Right kidney (tissue), 1 donor: ENCODE measurements at regions not wholly inside any gene's neighbourhood (a gene's known extent, or its start where the extent isn't known, plus 50 kb on each side); places are given as distances from the start of the nearest gene placed in this dataset.

Experiments
- DNase-seq: peaks from one replicate; pipeline ENCODE4 v3.0.0-alpha.2; 2016

DNA sequence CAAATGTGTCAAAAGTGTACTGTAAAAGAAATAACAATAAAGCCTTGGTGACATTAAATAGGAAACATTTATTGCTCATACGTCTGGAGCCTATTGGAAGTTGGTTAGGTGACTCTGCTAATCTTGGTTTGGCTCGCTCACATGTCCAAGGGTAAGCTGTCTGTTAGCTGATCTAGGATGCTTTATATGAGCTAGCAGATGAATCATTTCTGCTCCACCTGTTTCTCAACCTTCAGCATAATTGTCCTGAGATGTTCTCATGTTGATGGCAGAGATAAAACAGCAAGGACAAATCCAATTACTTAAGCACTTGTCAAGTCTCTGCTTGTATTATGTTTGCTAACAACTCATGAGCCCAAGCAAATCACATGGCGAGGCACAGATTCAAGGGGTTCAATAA lies 56.0 kb upstream of the CD53 start:
- DNase-seq: no peak

DNA sequence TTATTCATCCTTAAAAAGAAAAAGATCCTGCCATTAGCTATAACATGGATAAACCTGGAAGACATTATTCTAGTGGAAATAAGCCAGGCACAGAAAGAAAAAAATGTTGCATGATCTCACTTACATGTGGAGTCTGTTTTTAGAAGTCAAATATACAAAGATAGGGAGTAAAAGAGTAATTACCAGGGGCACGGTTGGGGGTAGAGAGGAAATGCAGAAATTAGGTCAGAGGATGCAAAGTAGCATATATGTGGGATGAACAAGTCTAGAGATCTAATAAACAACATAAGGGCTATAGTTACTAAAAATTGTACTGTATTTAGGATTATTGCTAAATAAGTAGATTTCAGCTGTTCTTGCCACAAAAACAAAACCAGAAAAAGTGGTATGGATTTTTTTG lies 61.4 kb upstream of the CD53 start:
- DNase-seq: no peak

DNA sequence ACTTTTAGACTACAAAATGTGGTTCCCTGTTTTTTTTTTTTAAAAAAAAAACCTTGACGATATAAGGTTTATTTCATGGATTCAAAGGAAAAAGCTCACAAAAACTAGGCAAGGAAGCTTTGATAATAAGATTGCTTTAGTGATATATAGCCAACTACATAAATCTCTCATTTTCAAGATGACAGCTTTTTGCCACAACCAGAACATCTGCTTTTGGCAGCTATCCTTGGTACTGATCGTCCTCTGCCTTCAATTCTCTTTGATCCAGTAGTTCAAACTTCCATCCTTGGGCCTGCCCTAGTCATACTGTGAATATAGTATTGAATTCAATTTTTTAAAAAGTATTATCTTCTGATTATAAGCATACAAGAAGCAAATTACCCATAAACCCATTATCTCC lies 72.9 kb upstream of the CD53 start:
- no peak for DNase-seq

DNA sequence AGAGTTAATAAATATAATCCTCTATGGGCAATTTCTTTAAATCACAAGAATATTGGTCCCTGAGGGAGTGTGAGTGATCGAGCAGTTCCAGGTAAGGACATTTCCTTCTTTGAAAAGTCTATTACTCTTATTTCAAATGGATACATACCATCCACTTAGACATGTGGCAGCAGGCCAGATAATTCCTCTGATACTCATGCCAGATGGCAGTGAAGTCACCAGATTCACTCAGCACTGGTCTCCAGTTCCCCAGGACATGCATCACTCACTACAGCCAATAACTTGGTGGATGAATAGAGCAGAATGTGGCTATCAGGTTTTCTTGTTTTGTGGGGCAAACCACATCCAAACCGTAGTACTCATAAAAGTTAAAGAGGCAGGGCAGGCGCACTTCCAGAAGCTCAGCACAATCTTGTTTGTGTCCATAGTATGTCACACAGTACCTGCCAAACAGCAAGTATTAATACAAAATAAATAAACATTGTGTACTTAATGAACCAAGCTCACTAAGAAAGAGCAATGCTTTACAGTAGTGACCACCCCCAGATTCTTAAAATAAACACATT lies 74.2 kb upstream of the CD53 start:
- DNase-seq: no peak

DNA sequence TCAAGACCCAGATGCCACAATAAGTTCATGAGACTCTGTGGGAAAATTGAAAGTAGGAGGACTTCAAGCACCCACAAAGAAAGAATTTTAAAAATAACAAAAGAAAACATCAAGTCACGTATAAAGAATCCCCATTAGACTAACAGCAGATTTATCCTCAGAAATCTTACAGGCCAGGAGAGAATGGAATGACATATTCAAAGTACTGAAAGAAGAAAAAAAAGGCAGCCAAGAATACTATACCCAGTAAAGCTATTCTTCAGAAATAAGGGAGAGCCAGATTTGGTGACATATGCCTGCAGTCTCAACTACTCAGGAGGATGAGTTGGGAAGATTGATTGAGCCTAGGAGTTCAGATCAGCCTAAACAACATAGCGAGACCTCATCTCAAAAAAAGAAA lies 84.3 kb upstream of the CD53 start:
- no peak for DNase-seq

DNA sequence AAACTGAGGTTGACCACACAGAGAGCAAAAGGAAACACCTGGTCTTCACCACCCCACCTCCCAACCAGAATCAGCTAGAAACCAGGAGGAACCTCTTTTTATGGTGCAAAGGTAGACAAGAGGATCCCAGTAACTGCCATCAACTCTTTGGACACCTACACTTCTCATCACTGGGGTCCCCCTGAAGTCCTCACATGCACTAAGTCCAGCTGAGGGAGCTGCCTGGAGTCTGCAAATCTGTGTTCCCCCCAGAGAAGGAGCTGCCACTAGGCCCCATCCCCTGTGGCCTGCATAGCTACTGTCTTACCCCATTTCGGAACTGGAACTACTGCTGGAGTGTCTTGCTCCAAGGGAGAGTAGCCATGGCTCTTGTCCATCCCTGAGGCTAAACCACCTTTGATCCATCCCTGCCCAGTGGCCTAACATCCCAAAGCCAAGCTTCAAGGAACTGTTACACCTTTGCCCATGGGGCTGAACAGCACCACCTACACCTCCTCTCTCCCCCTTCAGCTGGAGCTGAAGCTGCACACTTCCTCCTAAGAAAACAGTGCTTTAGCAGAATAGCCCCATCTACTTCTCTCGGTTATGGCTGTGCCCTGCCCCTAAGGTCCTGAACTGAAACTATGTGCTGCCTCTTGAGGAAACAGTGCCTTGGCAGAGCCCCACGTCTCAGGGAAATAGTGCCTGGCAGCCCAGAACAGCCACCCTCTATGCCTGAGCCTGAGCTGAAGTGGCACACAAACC lies 85.4 kb upstream of the CD53 start:
- DNase-seq: no peak

DNA sequence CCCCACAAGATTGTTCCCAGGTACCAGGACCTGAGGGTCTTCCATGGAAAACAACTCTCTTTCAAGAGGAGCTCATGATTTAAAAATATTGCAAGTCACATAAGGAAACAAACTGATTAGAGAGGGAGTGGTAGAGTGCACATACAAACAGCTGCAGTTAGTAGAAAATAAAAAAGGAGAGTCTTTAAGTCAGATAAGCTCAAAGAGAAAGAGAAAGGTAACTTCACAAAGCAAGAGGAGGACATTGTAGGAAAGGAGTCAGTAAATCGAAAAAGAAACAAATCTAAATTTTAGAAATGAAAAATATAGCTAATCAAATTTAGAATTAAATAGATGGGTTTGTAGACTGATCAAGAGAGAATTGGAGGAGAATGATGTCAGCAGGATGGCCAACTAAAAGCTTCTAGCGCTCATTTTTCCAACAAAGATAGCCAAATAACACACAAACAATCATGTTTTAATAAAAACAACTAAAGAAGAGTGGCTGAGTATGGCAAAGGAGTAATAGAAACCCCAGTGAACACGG lies 86.1 kb upstream of the CD53 start:
- DNase-seq: no peak

DNA sequence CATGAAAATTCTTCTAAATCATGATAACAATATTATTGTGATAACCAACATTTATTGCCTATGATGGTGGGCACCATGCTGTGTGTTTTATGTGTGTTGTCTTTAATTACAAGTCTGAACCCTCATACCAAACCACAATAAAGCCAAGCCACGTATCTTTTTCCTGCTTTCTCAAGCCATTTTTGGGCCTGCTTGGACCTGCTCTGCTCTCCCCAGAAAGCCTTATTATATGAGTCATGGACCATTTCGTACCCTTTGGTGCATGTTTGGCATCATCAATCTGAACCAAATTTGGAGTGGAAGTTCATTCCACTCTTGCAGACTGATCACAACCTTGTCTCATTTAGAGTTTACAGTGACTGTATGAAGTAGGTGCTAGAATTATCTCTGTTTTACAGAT lies 87.3 kb upstream of the CD53 start:
- no peak for DNase-seq

DNA sequence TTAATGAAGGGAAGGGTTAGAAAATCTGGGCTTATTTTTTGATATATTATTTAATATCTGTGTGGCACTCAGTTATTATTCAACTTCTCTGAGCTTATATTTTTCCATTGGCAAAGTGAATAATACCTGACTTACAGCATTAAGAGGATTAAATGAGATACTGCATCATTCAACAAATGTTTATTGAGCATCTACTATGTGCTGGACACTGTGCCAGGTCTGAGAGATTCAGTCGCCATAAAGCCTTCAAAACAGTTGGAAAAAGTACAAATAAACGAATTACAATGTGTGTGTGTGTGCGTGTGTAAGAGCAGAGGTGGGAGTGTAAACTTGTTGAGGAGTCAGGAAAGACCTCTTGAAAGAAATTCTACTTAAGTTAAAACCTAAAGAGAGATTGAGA lies 87.9 kb upstream of the CD53 start:
- no peak for DNase-seq

DNA sequence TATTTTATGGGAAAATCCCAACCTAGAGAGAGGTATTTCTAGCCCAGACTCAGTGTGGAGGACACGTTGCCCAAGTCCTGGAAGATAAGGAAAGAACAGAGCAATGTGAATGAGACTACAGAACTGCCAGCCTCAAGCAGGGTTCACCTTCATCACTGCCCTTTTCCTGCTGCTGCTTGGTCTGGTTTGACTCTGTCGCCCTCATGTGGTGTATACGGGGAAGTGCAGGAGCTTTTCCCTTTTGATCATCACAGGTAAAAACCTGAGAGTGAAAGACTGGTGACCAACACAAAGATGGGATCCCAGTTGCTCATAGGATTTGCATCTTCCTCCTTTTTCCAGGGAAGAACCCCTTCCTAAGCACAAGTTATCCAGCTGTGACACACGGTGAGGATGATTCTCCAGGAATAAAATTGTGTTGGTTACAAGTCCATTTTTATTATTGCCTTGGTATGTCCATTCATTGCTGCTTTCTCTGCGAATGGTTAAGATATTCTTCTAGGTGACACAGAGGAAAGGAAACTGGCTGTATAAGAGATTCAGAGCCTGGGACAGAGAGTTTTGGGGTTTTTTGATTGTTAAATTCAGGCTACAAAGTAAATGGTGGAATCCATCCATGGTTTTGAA lies 89.5 kb upstream of the CD53 start:
- peak; percentile 26 for DNase-seq

DNA sequence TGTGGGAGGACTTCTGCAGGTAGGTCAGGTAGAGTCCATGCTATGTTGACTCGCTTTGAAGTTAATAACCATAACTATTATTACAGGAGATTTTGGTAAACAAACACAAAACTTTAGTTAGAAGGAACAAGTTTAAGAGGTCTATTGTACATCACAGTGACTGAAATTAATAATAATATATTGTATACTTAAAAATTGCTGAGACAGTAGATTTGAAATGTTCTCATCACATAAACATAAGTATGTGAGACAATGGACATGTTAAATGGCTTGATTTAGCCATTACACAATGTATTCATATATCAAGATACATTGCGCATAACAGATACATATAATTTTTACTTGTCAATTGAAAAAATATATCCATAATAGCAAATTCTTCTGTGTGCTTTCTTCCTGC lies 91.4 kb upstream of the CD53 start:
- DNase-seq: no peak

DNA sequence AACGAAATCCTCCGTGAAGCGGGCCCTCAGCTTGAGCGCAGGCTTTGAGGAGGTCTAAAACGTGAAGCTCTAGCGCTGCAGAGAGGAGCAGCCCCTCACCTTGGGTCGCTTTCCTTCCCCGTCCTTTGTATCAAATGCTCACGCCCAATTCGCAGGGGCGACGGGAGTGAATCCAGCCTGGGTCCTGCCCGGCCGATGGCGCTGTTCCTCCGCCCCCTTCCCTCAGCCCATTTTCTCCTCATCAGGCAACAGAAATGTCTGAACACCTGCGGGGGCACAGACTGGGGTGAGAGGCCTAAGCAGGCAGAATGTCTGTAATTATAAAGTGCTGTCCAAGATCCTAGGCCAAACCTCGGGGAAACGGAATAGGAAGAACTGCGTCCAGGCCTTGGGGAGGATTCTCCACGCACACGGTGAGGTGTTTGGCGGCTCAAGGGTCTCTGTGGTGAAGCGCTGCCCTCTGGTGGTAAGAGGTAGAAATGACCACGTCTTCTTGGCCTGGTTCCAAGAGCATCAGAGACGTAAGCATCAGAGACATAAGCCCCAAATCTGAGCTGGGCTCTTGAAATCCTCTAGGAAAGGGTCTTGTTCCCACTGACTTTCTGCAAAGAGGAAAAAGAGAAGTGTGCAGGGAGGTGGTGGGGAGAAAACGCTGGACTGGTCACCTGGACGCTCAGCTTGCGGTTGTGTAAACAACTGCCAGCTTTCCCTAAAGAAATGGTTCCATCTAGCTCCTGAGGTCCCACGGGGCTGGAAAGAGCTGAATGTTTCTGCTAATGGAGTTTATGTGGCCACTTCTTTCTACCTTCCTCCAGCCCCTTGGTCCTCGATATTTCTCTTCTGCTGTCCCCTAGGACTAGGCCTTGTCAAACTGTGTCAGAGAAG lies 92.1 kb upstream of the CD53 start:
- DNase-seq: peak; percentile 47

DNA sequence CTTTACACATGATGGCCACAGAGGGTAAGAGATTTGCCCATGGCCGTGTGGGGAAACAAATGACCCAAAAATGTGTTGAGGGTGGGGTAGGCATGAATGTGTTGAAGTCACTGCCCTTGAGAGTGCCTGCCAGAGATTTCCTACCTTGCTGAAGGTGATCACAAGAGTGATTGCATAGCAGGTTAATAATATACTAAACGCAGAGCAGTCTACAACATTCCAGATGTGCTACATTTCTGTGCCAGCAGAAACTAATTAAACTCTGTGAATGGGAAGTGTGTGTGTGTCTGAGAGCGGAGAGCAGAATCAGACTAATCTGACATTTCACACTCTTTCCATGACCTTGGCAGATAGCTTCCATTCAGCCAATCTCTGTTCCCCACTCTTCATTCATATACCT lies 93.3 kb upstream of the CD53 start:
- DNase-seq: no peak

DNA sequence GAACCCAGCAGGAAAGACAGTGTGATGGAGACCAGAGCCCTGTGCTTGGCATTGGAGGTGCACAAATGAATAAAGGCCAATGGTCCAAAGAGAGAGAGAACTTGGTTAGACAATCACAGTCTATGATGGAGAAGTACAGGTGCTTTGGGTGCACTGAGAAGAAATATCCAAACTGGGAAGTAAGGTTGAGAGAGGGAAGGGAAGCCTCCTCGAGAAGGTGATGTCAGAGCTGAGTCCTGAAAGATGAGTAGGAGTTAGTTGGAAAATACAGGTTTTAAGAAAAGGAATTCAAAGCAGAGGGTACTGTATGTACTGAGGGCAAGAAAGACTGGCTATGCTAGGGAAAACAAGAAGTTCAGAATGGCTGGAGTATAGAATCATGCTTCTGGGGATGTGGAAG lies 94.1 kb upstream of the CD53 start:
- no peak for DNase-seq

DNA sequence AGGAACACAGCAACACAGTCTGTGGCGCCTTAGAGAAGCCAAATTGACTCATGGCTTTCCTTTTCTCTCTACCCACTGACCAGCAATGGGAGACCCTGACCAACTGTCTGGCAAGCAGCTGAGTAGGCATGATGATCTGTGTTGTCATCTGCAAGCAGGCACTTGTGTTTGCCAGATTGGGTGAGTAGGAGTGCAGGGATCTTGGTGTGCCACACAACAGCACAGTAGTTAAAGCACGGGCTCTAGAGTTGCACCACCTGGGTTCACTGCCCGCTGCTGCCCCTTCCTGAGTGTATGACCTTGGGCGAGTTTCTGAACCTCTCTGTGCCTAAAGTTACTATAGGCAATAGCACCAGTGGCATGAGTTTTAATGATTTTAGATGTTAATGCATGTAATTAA lies 95.7 kb upstream of the CD53 start:
- no peak for DNase-seq

DNA sequence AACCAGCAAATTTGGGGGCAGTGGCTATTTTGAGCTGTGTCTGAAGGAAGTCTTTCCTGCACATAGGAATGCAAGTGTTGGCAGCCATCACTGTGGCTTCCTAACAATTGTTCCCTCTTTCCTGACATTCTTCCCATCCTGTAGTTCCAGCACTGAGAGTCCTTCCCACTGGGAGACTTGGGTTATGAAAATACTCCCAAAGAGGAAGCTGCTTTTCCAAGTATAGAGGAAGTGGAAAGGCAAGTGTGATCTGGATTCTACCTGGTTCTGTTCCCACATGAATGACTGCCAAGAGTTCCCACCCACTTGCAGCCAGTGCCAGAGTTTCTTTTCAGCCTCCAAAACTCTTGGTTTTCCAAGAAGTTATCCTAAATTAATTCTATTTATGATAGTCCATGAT lies 98.5 kb upstream of the CD53 start:
- DNase-seq: no peak

DNA sequence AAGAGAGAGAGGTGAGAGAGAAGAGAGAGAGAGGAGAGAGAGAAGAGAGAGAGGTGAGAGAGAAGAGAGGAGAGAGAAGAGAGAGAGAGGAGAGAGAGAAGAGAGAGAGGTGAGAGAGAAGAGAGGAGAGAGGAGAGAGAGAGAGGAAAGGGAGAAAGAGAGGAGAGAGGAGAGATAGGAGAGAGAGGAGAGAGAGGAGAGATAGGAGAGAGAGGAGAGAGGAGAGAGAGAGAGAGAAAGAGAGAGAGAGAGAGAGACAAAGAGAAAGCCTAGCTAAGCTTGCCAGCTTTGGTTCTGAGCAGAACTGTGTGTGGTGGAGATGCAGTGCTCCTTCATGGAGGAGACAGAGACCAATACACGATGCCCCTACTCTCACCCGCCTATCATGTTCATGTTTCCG lies 99.1 kb upstream of the KCNA3 start:
- no peak for DNase-seq

DNA sequence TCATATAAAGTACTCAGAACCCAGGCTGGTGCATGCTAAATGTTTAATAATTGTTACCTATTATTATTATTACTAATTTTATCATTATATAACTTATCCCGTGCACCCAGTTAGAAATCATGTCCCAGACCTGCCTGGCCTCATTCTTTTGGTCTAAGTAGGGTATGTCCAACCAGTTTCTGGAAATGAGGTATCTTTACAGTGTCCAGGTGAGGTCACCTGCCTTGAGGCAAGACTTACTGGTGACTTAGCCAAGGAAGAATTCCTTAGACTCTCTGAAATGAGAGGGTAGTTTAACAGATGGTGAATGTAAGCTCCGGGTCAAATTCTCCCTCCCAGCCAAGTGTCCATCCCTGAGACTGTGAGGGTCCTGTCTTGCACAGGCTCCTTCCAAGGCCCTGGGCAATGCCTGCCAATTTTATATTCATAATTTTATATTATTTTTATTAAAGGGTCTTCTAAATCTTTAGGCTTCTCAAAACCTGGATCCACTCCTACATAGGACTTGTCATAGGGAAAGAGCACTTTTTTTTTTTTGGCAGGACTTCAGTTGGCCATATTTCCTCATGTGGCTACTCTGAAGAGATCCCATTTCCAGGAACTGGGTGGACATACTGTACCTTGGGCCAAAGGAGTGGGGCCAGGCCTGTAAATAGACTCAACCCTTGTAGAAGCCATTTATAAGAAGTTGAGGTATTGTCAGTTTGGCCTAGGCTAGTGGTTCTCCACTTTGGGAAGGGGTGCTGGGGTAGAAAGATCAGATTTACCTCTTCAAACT lies 96.7 kb upstream of the KCNA3 start:
- no peak for DNase-seq

DNA sequence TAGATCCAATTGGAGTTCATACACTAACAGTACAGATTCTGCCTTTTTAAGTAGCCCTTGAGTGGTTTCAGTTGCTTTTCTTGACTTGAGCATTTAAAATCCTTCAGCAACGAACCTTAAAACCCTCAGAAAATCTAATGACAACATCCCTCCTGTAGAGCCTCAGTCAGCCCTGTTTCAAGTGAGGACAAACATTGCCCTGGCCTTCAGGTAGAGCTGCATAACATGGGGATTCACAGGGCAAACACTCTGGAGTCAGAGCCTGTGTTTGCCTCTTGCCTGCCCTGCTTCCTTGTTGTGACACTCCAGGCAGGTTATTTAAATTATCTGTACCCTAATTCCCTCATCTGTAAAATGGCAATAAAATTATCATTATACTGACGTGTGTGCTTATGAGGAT lies 96.1 kb upstream of the KCNA3 start:
- no peak for DNase-seq

DNA sequence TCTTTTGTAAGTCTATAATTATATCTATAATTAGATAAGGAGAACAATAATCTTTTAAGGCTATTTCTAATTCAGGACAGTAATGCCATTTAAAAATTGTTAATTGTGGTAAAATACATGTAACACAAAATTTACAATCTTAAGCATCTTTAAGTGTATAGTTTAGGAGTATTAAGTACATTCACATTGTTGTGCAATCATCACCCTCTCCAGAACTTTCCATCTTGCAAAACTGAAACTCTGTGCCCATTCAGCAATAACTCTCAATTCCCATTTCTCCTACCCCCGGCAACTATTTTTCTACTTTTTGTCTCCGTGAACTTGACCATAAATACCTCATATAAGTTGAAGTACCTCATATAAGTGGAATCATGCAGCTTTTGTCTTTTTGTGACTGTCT lies 93.9 kb upstream of the KCNA3 start:
- DNase-seq: no peak

DNA sequence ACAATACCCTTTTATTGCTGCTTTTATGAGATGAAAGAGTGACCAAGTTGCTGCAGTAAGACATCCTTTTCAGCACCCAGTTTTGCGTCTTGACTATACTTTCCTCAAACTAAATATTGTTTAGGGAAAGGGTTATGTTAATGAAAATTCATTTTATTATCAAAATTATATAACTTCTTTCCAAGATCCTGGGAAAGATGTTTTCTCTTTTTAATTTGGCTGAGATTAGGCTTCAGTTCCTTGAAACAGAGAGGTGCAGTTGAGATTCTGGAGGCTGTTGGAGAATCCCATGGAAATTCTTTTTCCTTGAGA lies 91.6 kb upstream of the KCNA3 start:
- no peak for DNase-seq

DNA sequence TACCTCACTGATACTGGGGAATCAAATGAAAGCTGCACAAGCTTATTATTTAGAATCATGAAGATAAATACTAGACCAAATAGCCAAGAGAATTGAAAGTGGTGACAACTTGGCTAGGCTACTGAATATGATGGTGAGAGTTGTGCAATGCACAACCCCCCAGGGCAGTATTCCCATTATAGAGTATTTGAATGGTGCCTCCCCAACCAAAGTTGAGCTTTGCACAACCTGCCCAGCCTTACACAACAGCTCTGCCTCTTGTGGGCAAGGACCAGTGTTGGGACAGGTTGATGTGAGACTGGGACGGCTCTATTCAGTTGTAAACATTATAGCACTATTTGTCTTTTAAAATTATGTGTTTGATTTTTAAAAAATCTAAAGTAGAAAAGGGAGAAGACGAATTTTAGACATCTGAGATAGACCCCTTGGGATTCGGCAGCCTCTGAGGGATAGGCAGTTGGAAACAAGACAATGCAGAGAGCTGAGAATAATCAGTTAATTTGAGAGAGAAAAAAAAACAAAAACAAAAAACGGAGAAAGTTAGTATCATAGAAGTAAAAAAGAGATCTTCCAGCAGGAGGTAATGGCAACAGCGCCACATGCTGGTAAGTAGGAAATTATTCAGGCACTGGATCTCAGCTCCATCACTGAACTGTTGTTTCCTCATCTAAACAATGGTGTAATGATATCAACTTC lies 91.0 kb upstream of the KCNA3 start:
- peak; percentile 8 for DNase-seq
